Kidney (tissue), 13 donors: ENCODE measurements at regions not wholly inside any gene's neighbourhood (a gene's known extent, or its start where the extent isn't known, plus 50 kb on each side); places are given as distances from the start of the nearest gene placed in this dataset.

ENCODE experiments used
- DNase-seq, 5 donors: peaks; one replicate each; pipeline ENCODE4 v3.0.0-alpha.2; 2013 to 2020
- FAIRE-seq: peaks from 2 replicates; lab custom pipeline; 2012; peaks lifted over from hg19 to GRCh38; lab: Jason Lieb, UNC
- H3K27ac ChIP-seq, 2 donors: one replicate each; pipeline ENCODE4 v1.7.0; 2013; ENCODE audit warnings: low read depth in 2 of 2, low read length in 2 of 2, inconsistent platforms in 1 of 2
- H3K27me3 ChIP-seq: one replicate; pipeline ENCODE4 v1.7.1; 2013; ENCODE audit warnings: low read length, inconsistent platforms; ENCODE audit not compliant: control insufficient read depth, insufficient read depth
- H3K36me3 ChIP-seq, 3 donors: one replicate each; pipeline versions ENCODE4 v1.7.0 to v1.7.1; 2013; ENCODE audit warnings: low read length in 3 of 3, control low read depth in 1 of 3, inconsistent platforms in 1 of 3; ENCODE audit not compliant: insufficient read depth in 3 of 3, control insufficient read depth in 2 of 3
- H3K4me1 ChIP-seq, 3 donors: one replicate each; pipeline versions ENCODE4 v1.7.0 to v1.7.1; 2013; ENCODE audit warnings: low read length in 3 of 3, inconsistent platforms in 1 of 3, low read depth in 1 of 3; ENCODE audit not compliant: control insufficient read depth in 2 of 3, insufficient read depth in 2 of 3
- H3K4me3 ChIP-seq, 3 donors: one replicate each; pipeline versions ENCODE4 v1.7.0 to v1.8.1; 2013; ENCODE audit warnings: low read length in 3 of 3, control low read depth in 1 of 3, inconsistent platforms in 1 of 3
- H3K9ac ChIP-seq, 3 donors: one replicate each; pipeline versions ENCODE4 v1.7.0 to v1.7.1; 2013; ENCODE audit warnings: low read length in 3 of 3, control low read depth in 1 of 3, inconsistent platforms in 1 of 3
- H3K9me3 ChIP-seq, 3 donors: one replicate each; pipeline versions ENCODE4 v1.7.0 to v1.7.1; 2013; ENCODE audit warnings: low read length in 3 of 3, control low read depth in 1 of 3, inconsistent platforms in 1 of 3; ENCODE audit not compliant: control insufficient read depth in 2 of 3, insufficient read depth in 1 of 3
- intact Hi-C: fragments of 100-400 bp; cut with DNase I; formaldehyde crosslinking; loops from one replicate; pipeline ENCODE4 v1.11.1; 2022
- TF ChIP-seq, protein P1 (sequence below): IDR thresholded peaks from 3 replicates; pipeline ENCODE4 v1.5.1; 2012; ENCODE audit warnings: mild to moderate bottlenecking, moderate library complexity, borderline replicate concordance; ENCODE audit not compliant: insufficient read depth; ENCODE audit errors: extremely low read depth
- donor health status: control.
- donor health status: control.
- donor health status: control.
- donor health status: control.
- donor health status: control.
- donor health status: DM: yes; HTN: yes; CAD: no.
- donor health status: Normal renal cell carcinoma (clear cell type).

DNA sequence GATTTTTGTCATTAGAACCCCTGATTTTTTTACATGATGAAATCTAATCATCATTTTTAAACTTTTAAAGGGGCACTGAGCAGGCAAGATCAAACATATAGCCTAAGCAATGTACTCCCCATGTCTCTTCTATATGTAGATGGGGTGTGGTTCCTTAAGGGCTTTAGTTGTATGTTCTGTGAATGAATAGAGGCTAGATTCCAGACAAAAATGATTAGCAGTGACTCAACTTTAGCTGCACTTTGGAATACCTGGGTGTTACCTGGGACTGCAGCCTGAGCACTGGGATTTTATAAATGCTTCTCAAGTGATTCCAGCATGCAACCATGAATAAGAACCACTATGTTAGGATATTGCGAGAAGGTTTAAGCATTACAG is 256.7 kb upstream of the PLEKHG7 start:
- FAIRE-seq (no peak), DNase-seq (no peak)
- Histone ChIP-seq H3K9me3 (no peaks in the 10 kb centered on the region), H3K27me3 (no peaks in the 10 kb centered on the region), H3K36me3 (no peaks in the 10 kb centered on the region), H3K4me3 (no peak overlapping the region), H3K4me1 (no peaks in the 10 kb centered on the region), H3K9ac (no peak overlapping the region), H3K27ac (no peak overlapping the region)
- intact Hi-C loops = no loop called here
- TF ChIP-seq, protein P1, sequence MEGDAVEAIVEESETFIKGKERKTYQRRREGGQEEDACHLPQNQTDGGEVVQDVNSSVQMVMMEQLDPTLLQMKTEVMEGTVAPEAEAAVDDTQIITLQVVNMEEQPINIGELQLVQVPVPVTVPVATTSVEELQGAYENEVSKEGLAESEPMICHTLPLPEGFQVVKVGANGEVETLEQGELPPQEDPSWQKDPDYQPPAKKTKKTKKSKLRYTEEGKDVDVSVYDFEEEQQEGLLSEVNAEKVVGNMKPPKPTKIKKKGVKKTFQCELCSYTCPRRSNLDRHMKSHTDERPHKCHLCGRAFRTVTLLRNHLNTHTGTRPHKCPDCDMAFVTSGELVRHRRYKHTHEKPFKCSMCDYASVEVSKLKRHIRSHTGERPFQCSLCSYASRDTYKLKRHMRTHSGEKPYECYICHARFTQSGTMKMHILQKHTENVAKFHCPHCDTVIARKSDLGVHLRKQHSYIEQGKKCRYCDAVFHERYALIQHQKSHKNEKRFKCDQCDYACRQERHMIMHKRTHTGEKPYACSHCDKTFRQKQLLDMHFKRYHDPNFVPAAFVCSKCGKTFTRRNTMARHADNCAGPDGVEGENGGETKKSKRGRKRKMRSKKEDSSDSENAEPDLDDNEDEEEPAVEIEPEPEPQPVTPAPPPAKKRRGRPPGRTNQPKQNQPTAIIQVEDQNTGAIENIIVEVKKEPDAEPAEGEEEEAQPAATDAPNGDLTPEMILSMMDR = no peak

DNA sequence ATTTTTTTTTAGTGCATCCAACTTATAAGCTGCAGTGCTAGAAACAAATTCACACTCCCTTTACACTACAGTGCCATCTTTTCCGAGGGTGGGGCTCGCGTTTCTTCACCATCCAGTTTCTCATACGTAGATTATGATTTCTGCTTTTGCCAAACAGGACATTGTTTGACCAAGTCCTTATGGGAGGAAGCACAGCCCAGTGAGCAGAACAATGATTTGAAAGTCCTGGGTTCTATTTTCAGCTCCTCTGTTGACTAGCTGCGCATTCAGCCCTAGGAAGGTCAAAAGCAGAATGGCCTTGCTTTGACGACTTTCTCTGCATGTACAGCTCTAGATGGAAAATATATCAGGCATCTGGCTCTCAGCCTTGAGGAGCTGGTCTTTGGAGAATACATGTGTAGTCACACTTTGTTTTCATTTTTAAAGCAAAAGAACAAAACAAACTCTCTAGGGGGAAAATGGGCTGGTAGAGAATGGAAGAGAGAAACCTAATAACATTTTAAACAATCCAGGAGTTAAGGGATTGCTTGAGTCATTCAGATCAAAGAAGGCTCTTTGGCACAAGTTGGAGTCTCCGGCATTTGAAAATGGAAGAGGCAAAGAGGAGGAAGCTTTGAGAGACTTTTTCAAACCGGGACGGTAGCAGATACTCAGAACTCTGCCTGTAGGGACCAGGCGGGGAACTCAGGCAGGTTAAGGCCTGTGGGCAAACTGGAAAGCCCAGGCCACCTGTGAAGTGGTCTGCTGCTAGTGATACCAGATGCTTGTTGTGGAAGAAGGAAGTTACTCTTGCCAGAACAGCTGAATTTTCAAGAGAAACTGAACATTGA is 257.3 kb upstream of the PLEKHG7 start:
- FAIRE-seq (no peak), DNase-seq (no peak)
- Histone ChIP-seq H3K4me1 (no peaks in the 10 kb centered on the region), H3K9ac (no peak overlapping the region), H3K9me3 (no peaks in the 10 kb centered on the region), H3K27me3 (no peaks in the 10 kb centered on the region), H3K27ac (no peak overlapping the region), H3K36me3 (no peaks in the 10 kb centered on the region), H3K4me3 (no peak overlapping the region)
- TF ChIP-seq, protein P1 = no peak
- intact Hi-C loops = no loop called here

DNA sequence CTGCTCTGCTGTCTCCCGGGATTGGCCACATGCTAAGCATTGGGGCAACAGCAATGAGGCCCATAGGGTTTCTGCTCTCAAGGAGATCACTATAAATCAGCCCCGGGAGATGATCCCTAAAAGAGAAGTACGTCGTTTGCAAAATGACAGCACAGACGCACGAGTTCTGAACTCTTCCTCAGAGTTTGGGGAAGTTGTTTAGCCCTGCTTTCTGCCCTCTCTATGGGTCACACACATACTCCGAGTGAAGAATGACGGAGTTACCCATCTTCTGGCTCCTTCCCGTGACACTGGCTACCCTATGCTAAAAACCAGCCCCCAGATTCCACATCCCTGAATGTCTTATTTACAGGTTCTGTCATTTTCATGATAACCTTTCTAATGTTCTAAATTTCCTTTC is 258.0 kb upstream of the PLEKHG7 start:
- H3K9me3 ChIP-seq = no peaks in the 10 kb centered on the region
- no peak for FAIRE-seq
- TF ChIP-seq, protein P1 = no peak
- no peak overlapping the region for H3K9ac ChIP-seq
- H3K4me1 ChIP-seq = no peaks in the 10 kb centered on the region
- DNase-seq = no peak
- H3K4me3 ChIP-seq = no peak overlapping the region
- intact Hi-C loops = no loop called here
- no peaks in the 10 kb centered on the region for H3K36me3 ChIP-seq
- H3K27me3 ChIP-seq = no peaks in the 10 kb centered on the region
- no peak overlapping the region for H3K27ac ChIP-seq
